ENCODE measurements at regions not wholly inside any gene's neighbourhood (a gene's known extent, or its start where the extent isn't known, plus 50 kb on each side); places are given as distances from the start of the nearest gene placed in this dataset.

- intact Hi-C loops (cut with micrococcal nuclease): loop anchor here (5.0 to 10.0 kb wide), 7 partner anchors 110 to 1250 kb away; partner anchors contain the start of gene N4BP2L1
Observed at GRCh38 chr13:32905063-32905863, 111.0 kb upstream of the KL start.

GRCh38 chr13:32905864-32906180 is 110.4 kb upstream of the KL start:
- intact Hi-C loops (cut with micrococcal nuclease): loop anchor here (5.0 to 10.0 kb wide), 7 partner anchors 111 to 1249 kb away; partner anchors contain the start of gene N4BP2L1

GRCh38 chr13:32907211-32907610 is 109.0 kb upstream of the KL start:
- intact Hi-C loops (cut with micrococcal nuclease): loop anchor here (5.0 to 10.0 kb wide), 7 partner anchors 112 to 1248 kb away; partner anchors contain the start of gene N4BP2L1

- intact Hi-C loops (cut with micrococcal nuclease): loop anchor here (10.0 kb wide), 1 partner anchor 104 kb away; the partner anchor contains the start of gene KL
Observed at GRCh38 chr13:32910530-32910929, 105.7 kb upstream of the KL start.

- intact Hi-C loops (cut with micrococcal nuclease): loop anchor here (1.0 to 10.0 kb wide), 2 partner anchors 103 to 325 kb away; partner anchors contain the start of genes KL and PDS5B
Observed at GRCh38 chr13:32911506-32911905, 104.7 kb upstream of the KL start.

- intact Hi-C loops (cut with micrococcal nuclease): loop anchor here (10.0 kb wide), 1 partner anchor 100 kb away; the partner anchor contains the start of gene KL
Observed at GRCh38 chr13:32914686-32915085, 101.5 kb upstream of the KL start.

GRCh38 chr13:32917504-32917903 is 98.7 kb upstream of the KL start:
- intact Hi-C loops (cut with micrococcal nuclease): loop anchor here (10.0 kb wide), 1 partner anchor 97 kb away; the partner anchor contains the start of gene KL

- intact Hi-C loops (cut with micrococcal nuclease): no loop called here
Observed at GRCh38 chr13:32923725-32924124, 92.5 kb upstream of the KL start.

- intact Hi-C loops (cut with micrococcal nuclease): no loop called here
Observed at GRCh38 chr13:32924886-32925285, 91.3 kb upstream of the KL start.

GRCh38 chr13:32925506-32925905 is 90.7 kb upstream of the KL start:
- intact Hi-C loops (cut with micrococcal nuclease): no loop called here

GRCh38 chr13:32932376-32932775 is 83.8 kb upstream of the KL start:
- intact Hi-C loops (cut with micrococcal nuclease): no loop called here

- intact Hi-C loops (cut with micrococcal nuclease): no loop called here
Observed at GRCh38 chr13:32936716-32937115, 79.5 kb upstream of the KL start.

- intact Hi-C loops (cut with micrococcal nuclease): no loop called here
Observed at GRCh38 chr13:32938314-32938713, 77.9 kb upstream of the KL start.

GRCh38 chr13:32938907-32939306 is 77.3 kb upstream of the KL start:
- intact Hi-C loops (cut with micrococcal nuclease): no loop called here

GRCh38 chr13:32940601-32941000 is 75.6 kb upstream of the KL start:
- intact Hi-C loops (cut with micrococcal nuclease): no loop called here

GRCh38 chr13:32941368-32941767 is 74.9 kb upstream of the KL start:
- intact Hi-C loops (cut with micrococcal nuclease): no loop called here

- intact Hi-C loops (cut with micrococcal nuclease): no loop called here
Observed at GRCh38 chr13:32946558-32946957, 69.7 kb upstream of the KL start.

- intact Hi-C loops (cut with micrococcal nuclease): no loop called here
Observed at GRCh38 chr13:32947411-32948276, 68.6 kb upstream of the KL start.

GRCh38 chr13:32949820-32950219 is 66.4 kb upstream of the KL start:
- intact Hi-C loops (cut with micrococcal nuclease): no loop called here

- intact Hi-C loops (cut with micrococcal nuclease): no loop called here
Observed at GRCh38 chr13:32951580-32951979, 64.6 kb upstream of the KL start.

GRCh38 chr13:32955881-32956594 is 60.2 kb upstream of the KL start:
- intact Hi-C loops (cut with micrococcal nuclease): no loop called here

- intact Hi-C loops (cut with micrococcal nuclease): no loop called here
Observed at GRCh38 chr13:32956595-32956933, 59.7 kb upstream of the KL start.
